Keratinocyte (primary cell): ENCODE measurements at regions not wholly inside any gene's neighbourhood (a gene's known extent, or its start where the extent isn't known, plus 50 kb on each side); places are given as distances from the start of the nearest gene placed in this dataset.

Experiments
- DNase-seq: peaks from one replicate; pipeline ENCODE4 v3.0.0-alpha.2; 2011; ENCODE audit warnings: low read depth, missing footprints, low spot score
- FAIRE-seq: peaks from 2 replicates; lab custom pipeline; 2011; peaks lifted over from hg19 to GRCh38; lab: Jason Lieb, UNC
- H2AFZ ChIP-seq: 2 replicates; pipeline ENCODE4 v1.6.0; 2012; ENCODE audit warnings: low read length, control low read depth, inconsistent platforms; ENCODE audit not compliant: control insufficient read depth
- H3K27ac ChIP-seq: 2 replicates; pipeline ENCODE4 v1.5.1; 2011; ENCODE audit warnings: low read length; ENCODE audit not compliant: control insufficient read depth, insufficient read depth
- H3K27me3 ChIP-seq: 3 replicates; pipeline ENCODE4 v1.6.0; 2011; ENCODE audit warnings: low read length; ENCODE audit not compliant: control insufficient read depth, insufficient read depth; ENCODE audit errors: extremely low read depth
- H3K36me3 ChIP-seq, 2 experiments: 2 replicates in 1 of 2; 3 replicates in 1 of 2; pipeline ENCODE4 v1.5.1; 2011; ENCODE audit warnings: low read length in 2 of 2, mild to moderate bottlenecking in 1 of 2; ENCODE audit not compliant: control insufficient read depth in 2 of 2, insufficient read depth in 2 of 2; ENCODE audit errors: extremely low read depth in 1 of 2
- H3K4me1 ChIP-seq: 3 replicates; pipeline ENCODE4 v1.5.1; 2011; ENCODE audit warnings: low read length; ENCODE audit not compliant: control insufficient read depth, insufficient read depth; ENCODE audit errors: extremely low read depth
- H3K4me2 ChIP-seq: 3 replicates; pipeline ENCODE4 v1.6.0; 2011; ENCODE audit warnings: low read depth, low read length; ENCODE audit not compliant: control insufficient read depth, insufficient read depth; ENCODE audit errors: extremely low read depth
- H3K4me3 ChIP-seq, 3 experiments: fragments of 200-600 bp in 1 of 3; sonication (generic) in 1 of 3; 2 replicates in 2 of 3; 3 replicates in 1 of 3; pipeline ENCODE4 v1.5.1; 2011 to 2016; ENCODE audit warnings: low read length in 3 of 3, mild to moderate bottlenecking in 3 of 3, control low read depth in 2 of 3, inconsistent platforms in 1 of 3, low read depth in 1 of 3, mixed read lengths in 1 of 3, mixed run types in 1 of 3, moderate library complexity in 1 of 3; ENCODE audit not compliant: control insufficient read depth in 2 of 3, insufficient read depth in 2 of 3; ENCODE audit errors: extremely low read depth in 1 of 3
- H3K79me2 ChIP-seq: 2 replicates; pipeline ENCODE4 v1.6.0; 2012; ENCODE audit warnings: low read length; ENCODE audit not compliant: control insufficient read depth, insufficient read depth
- H3K9ac ChIP-seq: 3 replicates; pipeline ENCODE4 v1.6.0; 2011; ENCODE audit warnings: low read length; ENCODE audit not compliant: control insufficient read depth, insufficient read depth; ENCODE audit errors: extremely low read depth
- H3K9me1 ChIP-seq: 3 replicates; pipeline ENCODE4 v1.6.0; 2011; ENCODE audit warnings: low read length; ENCODE audit not compliant: control insufficient read depth, insufficient read depth; ENCODE audit errors: extremely low read depth
- H3K9me3 ChIP-seq: 2 replicates; pipeline ENCODE4 v1.5.1; 2012; ENCODE audit warnings: low read depth, low read length; ENCODE audit not compliant: control insufficient read depth
- H4K20me1 ChIP-seq: 3 replicates; pipeline ENCODE4 v1.6.0; 2011; ENCODE audit warnings: low read length; ENCODE audit not compliant: control insufficient read depth, insufficient read depth; ENCODE audit errors: extremely low read depth
- EZH2 ChIP-seq: IDR thresholded peaks from one replicate; pipeline ENCODE4 v1.6.1; 2012; ENCODE audit warnings: inconsistent platforms, mild to moderate bottlenecking, low read length, moderate library complexity
- dilution Hi-C: fragments of 300-500 bp; cut with MboI; formaldehyde crosslinking; loops from one replicate; pipeline ENCODE4 v1.7.0; 2020; ENCODE audit warnings: low sequenced_read_pairs; ENCODE audit not compliant: extremely low pct_ligation_motif_present
- TF ChIP-seq, protein P1 (sequence below), 3 experiments: IDR thresholded peaks in 1 of 3; conservative IDR thresholded peaks in 1 of 3; optimal IDR thresholded peaks in 1 of 3; 2 replicates in 2 of 3; 3 replicates in 1 of 3; pipeline versions ENCODE3 to v1.5.1; 2011; ENCODE audit warnings: low read length in 3 of 3, mild to moderate bottlenecking in 3 of 3, moderate library complexity in 2 of 3, control low read depth in 1 of 3, inconsistent platforms in 1 of 3; ENCODE audit not compliant: insufficient read depth in 2 of 3; ENCODE audit errors: extremely low read depth in 1 of 3

DNA sequence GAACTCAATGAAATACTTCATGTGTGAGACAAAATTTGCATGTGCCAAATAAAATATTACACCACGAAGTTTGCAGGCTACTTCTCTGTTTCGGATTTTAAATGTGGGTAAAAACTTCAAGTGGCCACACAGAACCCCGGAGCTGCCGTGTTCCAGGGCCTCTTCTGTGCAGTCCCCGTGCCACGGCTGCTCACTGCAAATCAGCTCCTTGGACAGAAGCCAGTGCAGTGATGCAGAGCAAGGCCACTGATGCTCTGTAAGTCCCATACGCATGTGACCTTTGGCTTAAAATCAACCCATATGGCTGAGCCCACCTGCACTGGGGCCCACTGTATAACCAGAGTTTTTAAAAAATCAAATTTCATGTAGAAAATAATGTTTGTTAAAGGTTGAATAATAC, 1309.4 kb downstream of the TBC1D22A start:
- FAIRE-seq (no peak), DNase-seq (no peak)
- no peaks in the 10 kb centered on the region for H3K9me1 ChIP-seq
- no peaks in the 10 kb centered on the region for H3K27me3 ChIP-seq
- H3K4me1 ChIP-seq = no peaks in the 10 kb centered on the region
- H3K79me2 ChIP-seq = no peaks in the 10 kb centered on the region
- dilution Hi-C loops = no loop called here
- no peaks in the 10 kb centered on the region for H4K20me1 ChIP-seq
- H3K9ac ChIP-seq = no peak overlapping the region
- TF ChIP-seq, protein P1, sequence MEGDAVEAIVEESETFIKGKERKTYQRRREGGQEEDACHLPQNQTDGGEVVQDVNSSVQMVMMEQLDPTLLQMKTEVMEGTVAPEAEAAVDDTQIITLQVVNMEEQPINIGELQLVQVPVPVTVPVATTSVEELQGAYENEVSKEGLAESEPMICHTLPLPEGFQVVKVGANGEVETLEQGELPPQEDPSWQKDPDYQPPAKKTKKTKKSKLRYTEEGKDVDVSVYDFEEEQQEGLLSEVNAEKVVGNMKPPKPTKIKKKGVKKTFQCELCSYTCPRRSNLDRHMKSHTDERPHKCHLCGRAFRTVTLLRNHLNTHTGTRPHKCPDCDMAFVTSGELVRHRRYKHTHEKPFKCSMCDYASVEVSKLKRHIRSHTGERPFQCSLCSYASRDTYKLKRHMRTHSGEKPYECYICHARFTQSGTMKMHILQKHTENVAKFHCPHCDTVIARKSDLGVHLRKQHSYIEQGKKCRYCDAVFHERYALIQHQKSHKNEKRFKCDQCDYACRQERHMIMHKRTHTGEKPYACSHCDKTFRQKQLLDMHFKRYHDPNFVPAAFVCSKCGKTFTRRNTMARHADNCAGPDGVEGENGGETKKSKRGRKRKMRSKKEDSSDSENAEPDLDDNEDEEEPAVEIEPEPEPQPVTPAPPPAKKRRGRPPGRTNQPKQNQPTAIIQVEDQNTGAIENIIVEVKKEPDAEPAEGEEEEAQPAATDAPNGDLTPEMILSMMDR (optimal IDR thresholded peaks at IDR 0.05 in 1 of 3, IDR thresholded peaks at IDR 0.05 in 1 of 3, conservative IDR thresholded peaks at IDR 0.05 in 1 of 3; ENCODE audit: extremely low read depth in 1 of 3, insufficient read depth in 2 of 3, low read length in 3 of 3) = no peak
- no peak for TF ChIP-seq EZH2
- no peaks in the 10 kb centered on the region for H3K36me3 ChIP-seq
- H3K9me3 ChIP-seq = peaks cover 8% of the 10 kb centered on the region
- no peak overlapping the region for H3K4me2 ChIP-seq
- H2AFZ ChIP-seq = no peak overlapping the region
- no peak overlapping the region for H3K4me3 ChIP-seq
- no peak overlapping the region for H3K27ac ChIP-seq

DNA sequence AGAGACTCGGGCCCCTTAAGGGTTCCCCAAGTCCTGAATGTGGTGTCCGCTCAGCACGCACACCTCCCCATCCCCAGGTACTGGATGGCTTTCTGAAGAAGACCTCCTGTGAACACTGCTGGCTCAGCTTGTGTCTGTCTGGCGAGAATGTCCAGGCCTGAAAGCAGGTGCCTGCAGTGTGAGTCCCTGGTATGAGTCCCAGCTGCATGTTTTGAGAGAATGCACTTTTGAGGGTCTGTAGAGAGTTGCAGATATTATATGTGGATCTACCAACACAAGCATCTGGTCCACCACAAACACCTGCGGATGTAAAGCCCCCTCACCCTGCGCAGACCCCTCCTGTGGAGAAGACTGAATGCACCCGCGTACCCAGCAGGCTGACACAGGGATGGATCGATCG, 1308.9 kb downstream of the TBC1D22A start:
- FAIRE-seq (no peak), DNase-seq (no peak)
- H3K27me3 ChIP-seq = no peaks in the 10 kb centered on the region
- H4K20me1 ChIP-seq = no peaks in the 10 kb centered on the region
- H3K36me3 ChIP-seq = no peaks in the 10 kb centered on the region
- H3K4me3 ChIP-seq = no peak overlapping the region
- H3K79me2 ChIP-seq = no peaks in the 10 kb centered on the region
- TF ChIP-seq, protein P1 (optimal IDR thresholded peaks at IDR 0.05 in 1 of 3, IDR thresholded peaks at IDR 0.05 in 1 of 3, conservative IDR thresholded peaks at IDR 0.05 in 1 of 3; ENCODE audit: extremely low read depth in 1 of 3, insufficient read depth in 2 of 3, low read length in 3 of 3) = no peak
- H3K4me1 ChIP-seq = no peaks in the 10 kb centered on the region
- no peak overlapping the region for H3K27ac ChIP-seq
- dilution Hi-C loops = no loop called here
- no peak overlapping the region for H3K4me2 ChIP-seq
- peaks cover 8% of the 10 kb centered on the region for H3K9me3 ChIP-seq
- no peak overlapping the region for H2AFZ ChIP-seq
- no peaks in the 10 kb centered on the region for H3K9me1 ChIP-seq
- H3K9ac ChIP-seq = no peak overlapping the region
